ENCODE measurements at regions not wholly inside any gene's neighbourhood (a gene's known extent, or its start where the extent isn't known, plus 50 kb on each side); places are given as distances from the start of the nearest gene placed in this dataset.

DNA sequence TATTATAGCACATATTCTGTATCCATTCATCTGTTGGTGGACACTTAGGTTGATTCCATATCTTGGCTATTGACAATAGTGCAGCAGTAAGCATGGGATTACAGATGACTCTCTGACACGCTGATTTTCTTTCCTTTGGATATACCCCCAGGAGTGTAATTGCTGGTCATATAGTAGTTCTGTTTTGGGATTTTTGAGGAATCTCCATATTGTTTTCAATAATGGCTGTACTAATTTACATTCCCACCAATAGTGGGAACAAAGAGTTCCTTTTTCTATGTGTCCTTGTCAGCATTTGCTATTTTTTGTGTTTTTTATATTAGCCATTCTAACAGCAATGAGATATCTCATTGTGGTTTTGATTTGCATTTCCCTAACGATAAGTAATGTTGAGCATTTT is 309.0 kb upstream of the JARID2 start:
- TF ChIP-seq, protein P1, sequence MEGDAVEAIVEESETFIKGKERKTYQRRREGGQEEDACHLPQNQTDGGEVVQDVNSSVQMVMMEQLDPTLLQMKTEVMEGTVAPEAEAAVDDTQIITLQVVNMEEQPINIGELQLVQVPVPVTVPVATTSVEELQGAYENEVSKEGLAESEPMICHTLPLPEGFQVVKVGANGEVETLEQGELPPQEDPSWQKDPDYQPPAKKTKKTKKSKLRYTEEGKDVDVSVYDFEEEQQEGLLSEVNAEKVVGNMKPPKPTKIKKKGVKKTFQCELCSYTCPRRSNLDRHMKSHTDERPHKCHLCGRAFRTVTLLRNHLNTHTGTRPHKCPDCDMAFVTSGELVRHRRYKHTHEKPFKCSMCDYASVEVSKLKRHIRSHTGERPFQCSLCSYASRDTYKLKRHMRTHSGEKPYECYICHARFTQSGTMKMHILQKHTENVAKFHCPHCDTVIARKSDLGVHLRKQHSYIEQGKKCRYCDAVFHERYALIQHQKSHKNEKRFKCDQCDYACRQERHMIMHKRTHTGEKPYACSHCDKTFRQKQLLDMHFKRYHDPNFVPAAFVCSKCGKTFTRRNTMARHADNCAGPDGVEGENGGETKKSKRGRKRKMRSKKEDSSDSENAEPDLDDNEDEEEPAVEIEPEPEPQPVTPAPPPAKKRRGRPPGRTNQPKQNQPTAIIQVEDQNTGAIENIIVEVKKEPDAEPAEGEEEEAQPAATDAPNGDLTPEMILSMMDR (IDR thresholded peaks at IDR 0.05; ENCODE audit: insufficient read depth, low read depth, low read length, missing control alignments), result no peak

DNA sequence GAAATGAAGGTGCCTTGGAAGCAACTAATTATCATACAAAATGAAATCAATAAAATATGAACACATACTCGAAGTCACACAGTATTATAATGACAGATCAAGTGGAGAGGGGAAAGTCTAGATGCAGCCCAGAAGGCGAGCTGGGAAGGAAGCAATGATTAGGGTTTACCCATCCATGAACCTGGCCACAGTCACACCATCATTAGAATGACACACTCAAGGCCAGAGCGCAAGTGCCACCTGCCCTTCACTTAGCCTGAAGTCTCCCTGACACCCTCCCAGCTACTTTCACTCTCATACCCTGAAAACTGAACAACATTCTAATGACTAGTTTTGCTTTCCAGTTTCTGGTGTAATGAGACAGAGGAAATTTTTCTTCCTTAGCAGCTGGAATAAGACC is 302.8 kb upstream of the JARID2 start:
- DNase-seq (ENCODE audit: low read depth), result no peak
- TF ChIP-seq, protein P1 (IDR thresholded peaks at IDR 0.05; ENCODE audit: insufficient read depth, low read depth, low read length, missing control alignments), result no peak
- H3K4me3 ChIP-seq (ENCODE audit: low read length), result no peak overlapping the region

More for the DNA sequence above, 309.0 kb upstream of the JARID2 start:
- no peak for DNase-seq (ENCODE audit: low read depth)
- no peak overlapping the region for H3K4me3 ChIP-seq (ENCODE audit: low read length)

DNA sequence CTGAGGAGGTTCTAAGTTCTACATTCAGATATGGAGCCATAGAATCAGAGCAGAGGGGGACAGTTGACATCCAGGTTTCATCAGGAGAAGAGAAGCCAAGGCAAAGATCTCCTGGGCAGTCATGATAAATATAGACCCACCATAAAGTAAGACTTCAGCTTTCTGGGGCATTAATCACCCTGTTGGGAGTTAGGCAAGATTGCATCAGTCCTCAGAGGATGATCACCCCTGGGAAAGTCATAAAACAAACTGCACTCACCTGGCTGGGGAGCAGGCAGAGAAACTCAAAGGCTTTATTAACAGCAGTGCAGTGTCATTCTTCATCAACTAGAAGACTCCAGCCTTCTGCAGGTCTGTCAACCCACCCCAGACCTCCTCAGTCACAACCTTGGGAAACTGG is 301.3 kb upstream of the JARID2 start:
- TF ChIP-seq, protein P1 (IDR thresholded peaks at IDR 0.05; ENCODE audit: insufficient read depth, low read depth, low read length, missing control alignments), result no peak
- no peak overlapping the region for H3K4me3 ChIP-seq (ENCODE audit: low read length)
- peak; percentile 90 for DNase-seq (ENCODE audit: low read depth)

DNA sequence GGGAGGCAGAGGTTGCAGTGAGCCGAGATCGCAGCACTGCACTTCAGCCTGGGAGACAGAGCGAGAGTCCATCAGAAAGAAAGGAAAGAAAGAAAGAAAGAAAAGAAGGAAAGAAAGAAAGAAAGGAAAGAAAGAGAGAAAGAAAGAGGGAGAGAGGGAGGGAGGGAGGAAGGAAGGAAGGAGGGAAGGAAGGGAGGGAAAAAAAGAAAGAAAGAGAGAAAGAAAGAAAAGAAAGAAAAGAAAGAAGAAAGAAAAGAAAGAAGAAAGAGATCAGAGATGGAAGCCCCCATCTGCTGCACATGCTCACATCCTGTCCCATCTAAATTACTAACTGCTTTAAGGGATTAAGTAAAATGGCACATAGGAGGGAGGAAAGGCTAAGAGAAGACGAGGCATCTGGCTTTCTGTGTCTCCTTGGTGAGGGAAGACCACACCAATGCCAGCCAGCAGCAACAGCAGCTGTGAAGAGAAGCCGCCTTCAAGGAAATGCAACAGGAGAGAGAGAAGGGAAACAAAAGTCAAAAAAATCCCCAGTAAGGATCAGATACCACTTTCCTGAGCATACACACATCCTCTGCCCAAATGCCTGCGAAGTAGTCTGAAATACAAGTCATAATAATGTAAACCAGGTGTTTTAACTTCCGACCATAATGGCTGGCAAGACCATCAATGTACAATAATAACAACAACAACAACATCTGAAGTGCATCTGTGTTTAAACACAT is 300.2 kb upstream of the JARID2 start:
- TF ChIP-seq, protein P1 (IDR thresholded peaks at IDR 0.05; ENCODE audit: insufficient read depth, low read depth, low read length, missing control alignments), result no peak
- no peak for DNase-seq (ENCODE audit: low read depth)
- H3K4me3 ChIP-seq (ENCODE audit: low read length), result no peak overlapping the region

DNA sequence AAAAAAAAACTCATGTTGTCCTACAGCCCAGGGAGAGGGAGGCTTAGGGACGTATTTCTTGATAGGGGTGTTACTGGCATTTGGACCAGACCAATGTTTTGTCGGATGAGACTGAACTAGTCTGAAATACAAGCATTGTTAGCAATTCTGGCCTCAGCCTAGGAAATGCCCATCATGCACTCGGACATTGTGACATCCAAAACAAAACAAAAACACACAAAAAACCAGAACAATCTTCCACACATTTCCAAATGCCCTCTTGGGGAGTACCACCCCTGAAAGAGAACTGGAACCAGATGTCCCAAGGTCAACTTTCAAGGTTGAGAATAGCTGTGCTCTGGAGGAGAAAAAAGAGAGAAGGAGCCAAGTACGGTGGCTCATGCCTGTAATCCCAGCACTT is 299.1 kb upstream of the JARID2 start:
- H3K4me3 ChIP-seq (ENCODE audit: low read length), result no peak overlapping the region
- DNase-seq (ENCODE audit: low read depth), result no peak
- TF ChIP-seq, protein P1 (IDR thresholded peaks at IDR 0.05; ENCODE audit: insufficient read depth, low read depth, low read length, missing control alignments), result no peak

DNA sequence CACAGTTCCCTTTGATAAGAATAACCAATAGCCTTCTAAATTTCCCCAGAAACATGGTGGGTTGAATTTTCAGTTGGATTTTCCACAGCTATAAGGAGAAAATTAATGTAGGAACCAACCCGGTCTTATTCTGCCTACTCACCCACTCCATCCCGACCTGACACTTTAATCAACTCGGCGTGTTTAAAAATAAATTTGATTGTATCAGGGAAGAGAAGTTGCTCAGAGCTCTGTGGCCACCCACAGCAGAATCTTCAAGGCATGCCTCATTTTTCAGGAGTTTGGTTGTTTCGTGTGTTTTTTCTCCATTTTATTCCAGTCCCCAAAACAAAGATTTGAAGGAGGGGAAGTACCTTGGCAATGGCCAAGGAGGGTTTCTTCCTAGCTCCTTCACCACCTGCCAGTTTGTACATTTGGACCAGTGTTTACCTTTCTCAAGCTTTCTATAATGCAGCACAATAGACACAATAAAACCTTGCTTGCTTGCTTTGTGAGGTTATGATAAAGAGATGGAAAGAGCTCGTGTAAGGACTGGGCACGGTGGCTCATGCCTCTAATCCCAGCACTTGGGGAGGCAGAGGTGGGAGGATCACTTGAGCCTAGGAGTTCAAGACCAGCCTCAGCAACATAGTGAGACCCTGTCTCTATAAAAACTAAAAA is 297.2 kb upstream of the JARID2 start:
- no peak for DNase-seq (ENCODE audit: low read depth)
- H3K4me3 ChIP-seq (ENCODE audit: low read length), result no peak overlapping the region
- TF ChIP-seq, protein P1 (IDR thresholded peaks at IDR 0.05; ENCODE audit: insufficient read depth, low read depth, low read length, missing control alignments), result no peak
